ENCODE measurements at regions not wholly inside any gene's neighbourhood (a gene's known extent, or its start where the extent isn't known, plus 50 kb on each side); places are given as distances from the start of the nearest gene placed in this dataset.
"Not testable (repeated sequence)": the region's sequence is repeated elsewhere in the genome, so short reads cannot be mapped to it uniquely, and the experiment has no call there.

- TF ChIP-seq TAF1 (IDR thresholded peaks at IDR 0.05; ENCODE audit: borderline replicate concordance, low read depth, low read length) (no peak), POLR2A (IDR thresholded peaks at IDR 0.05; ENCODE audit: low read depth, low read length) (no peak), POLR2AphosphoS5 (IDR thresholded peaks at IDR 0.05; ENCODE audit: low read depth, low read length) (no peak)
- FAIRE-seq (no peak), DNase-seq (ENCODE audit: insufficient read length) (no peak)
These were observed 786.3 kb downstream of the SORCS1 start for GRCh38 chr10:106378251-106378650.

DNA sequence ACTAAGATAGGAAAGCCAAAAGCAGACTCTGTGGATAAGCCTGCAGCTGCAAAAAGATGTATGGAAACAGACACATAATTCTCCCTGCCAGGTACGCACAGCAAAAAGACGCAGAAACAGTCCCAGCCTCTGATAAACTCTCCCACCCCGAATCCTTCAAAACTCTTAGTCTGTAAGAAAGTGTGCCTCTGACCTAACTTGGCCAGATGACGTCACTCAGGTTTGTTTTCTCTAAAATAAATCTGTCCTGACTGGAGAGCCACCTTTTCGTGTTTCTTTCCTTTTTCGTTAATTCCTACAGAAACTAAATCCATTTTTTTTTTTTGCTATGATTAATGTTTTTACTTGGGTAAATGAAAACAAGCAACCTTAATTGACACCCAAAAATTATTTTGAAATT, 793.8 kb downstream of the SORCS1 start:
- FAIRE-seq, result no peak
- TF ChIP-seq POLR2AphosphoS5 (IDR thresholded peaks at IDR 0.05; ENCODE audit: low read depth, low read length) (no peak), TAF1 (IDR thresholded peaks at IDR 0.05; ENCODE audit: borderline replicate concordance, low read depth, low read length) (no peak), POLR2A (IDR thresholded peaks at IDR 0.05; ENCODE audit: low read depth, low read length) (no peak)
- DNase-seq (ENCODE audit: insufficient read length), result no peak

GRCh38 chr10:106360870-106361269, 803.6 kb downstream of the SORCS1 start:
- DNase-seq (ENCODE audit: insufficient read length), result no peak
- TF ChIP-seq POLR2AphosphoS5 (IDR thresholded peaks at IDR 0.05; ENCODE audit: low read depth, low read length), result no peak
- TF ChIP-seq TAF1 (IDR thresholded peaks at IDR 0.05; ENCODE audit: borderline replicate concordance, low read depth, low read length), result no peak
- no peak for TF ChIP-seq POLR2A (IDR thresholded peaks at IDR 0.05; ENCODE audit: low read depth, low read length)

DNA sequence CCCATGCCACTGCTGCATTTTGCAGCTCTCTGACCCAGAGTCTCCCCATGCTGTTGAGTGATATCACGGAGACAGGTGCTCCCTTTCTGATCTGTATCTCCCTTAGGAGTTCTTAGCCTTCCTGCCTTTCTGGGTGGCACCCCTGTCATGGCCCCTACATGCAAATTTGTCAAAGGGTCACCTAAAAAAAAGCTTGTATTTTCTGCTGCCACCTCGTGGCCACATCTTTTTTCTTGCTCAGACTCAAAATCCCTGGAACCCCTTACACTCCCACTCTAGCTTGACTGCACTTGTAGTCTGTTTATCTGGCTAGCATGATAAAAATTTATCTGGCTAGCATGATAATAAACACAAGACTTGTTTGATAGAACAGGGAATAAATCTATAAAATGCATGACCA, 809.1 kb downstream of the SORCS1 start:
- no peak for FAIRE-seq
- DNase-seq (ENCODE audit: insufficient read length), result no peak
- TF ChIP-seq TAF1 (IDR thresholded peaks at IDR 0.05; ENCODE audit: borderline replicate concordance, low read depth, low read length) (no peak), POLR2AphosphoS5 (IDR thresholded peaks at IDR 0.05; ENCODE audit: low read depth, low read length) (no peak), POLR2A (IDR thresholded peaks at IDR 0.05; ENCODE audit: low read depth, low read length) (no peak)

More at GRCh38 chr10:106360870-106361269, 803.6 kb downstream of the SORCS1 start:
- no peak for FAIRE-seq

- no peak for FAIRE-seq
- TF ChIP-seq POLR2A (IDR thresholded peaks at IDR 0.05; ENCODE audit: low read depth, low read length) (no peak), POLR2AphosphoS5 (IDR thresholded peaks at IDR 0.05; ENCODE audit: low read depth, low read length) (no peak), TAF1 (IDR thresholded peaks at IDR 0.05; ENCODE audit: borderline replicate concordance, low read depth, low read length) (no peak)
- DNase-seq (ENCODE audit: insufficient read length), result no peak
These were observed 815.6 kb downstream of the SORCS1 start for GRCh38 chr10:106348933-106349332.

DNA sequence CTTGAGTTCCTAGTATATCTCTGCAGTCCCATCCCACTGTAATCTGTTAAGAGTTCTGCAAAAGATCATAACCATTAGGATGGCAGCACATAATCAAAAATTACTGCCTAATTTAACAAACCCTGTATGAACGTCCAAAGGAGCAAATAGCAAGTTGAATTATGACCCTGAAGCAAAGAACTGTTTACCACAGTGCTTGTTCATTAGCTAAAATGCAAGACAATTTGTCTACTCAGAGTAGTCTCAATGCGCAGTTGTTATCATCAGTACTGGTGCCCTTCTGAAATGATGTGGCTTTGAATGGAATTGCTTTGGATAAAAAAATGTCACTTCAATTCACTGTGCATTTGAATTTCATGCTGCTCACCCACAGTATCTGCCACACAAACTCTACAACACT, 817.0 kb downstream of the SORCS1 start:
- DNase-seq (ENCODE audit: insufficient read length) (no peak), FAIRE-seq (no peak)
- TF ChIP-seq TAF1 (IDR thresholded peaks at IDR 0.05; ENCODE audit: borderline replicate concordance, low read depth, low read length) (no peak), POLR2AphosphoS5 (IDR thresholded peaks at IDR 0.05; ENCODE audit: low read depth, low read length) (no peak), POLR2A (IDR thresholded peaks at IDR 0.05; ENCODE audit: low read depth, low read length) (no peak)

DNA sequence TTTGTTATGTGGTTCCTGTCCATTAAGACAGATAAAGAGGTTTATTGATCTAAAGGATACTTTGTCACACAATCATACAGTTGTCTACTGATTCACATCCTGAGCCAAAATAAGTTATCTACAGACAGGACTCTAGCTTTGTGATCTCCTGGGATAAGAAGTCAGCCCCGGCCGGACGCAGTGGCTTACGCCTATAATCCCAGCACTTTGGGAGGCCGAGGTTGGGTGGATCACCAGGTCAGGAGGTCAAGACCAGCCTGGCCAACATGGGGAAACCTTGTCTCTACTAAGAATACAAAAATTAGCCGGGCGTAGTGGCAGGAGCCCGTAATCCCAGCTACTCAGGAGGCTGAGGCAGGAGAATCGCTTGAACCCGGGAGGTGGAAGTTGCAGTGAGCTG, 821.0 kb downstream of the SORCS1 start:
- not testable (repeated sequence) for DNase-seq (ENCODE audit: insufficient read length); FAIRE-seq

DNA sequence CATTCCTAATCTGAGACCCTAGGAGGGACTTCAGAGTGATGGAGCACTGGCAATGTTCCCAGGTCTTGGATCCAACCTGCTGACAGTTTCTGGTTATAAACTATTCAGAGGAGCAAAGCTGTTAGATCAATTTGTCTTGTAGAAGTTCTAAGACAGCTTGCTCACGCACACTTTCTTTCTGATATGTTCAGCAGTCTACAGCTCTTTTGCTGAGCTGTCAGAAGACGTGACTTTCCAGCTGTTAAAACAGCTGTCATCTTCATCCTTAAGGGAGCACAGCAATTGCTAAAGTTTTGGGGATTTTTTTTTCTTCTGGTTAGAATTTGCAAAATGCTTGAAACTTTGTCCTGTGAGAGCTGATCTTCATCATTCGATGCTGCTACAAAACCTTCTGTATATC, 823.1 kb downstream of the SORCS1 start:
- DNase-seq (ENCODE audit: insufficient read length) (no peak), FAIRE-seq (no peak)
- no peak for TF ChIP-seq POLR2A (IDR thresholded peaks at IDR 0.05; ENCODE audit: low read depth, low read length)
- no peak for TF ChIP-seq POLR2AphosphoS5 (IDR thresholded peaks at IDR 0.05; ENCODE audit: low read depth, low read length)
- no peak for TF ChIP-seq TAF1 (IDR thresholded peaks at IDR 0.05; ENCODE audit: borderline replicate concordance, low read depth, low read length)

DNA sequence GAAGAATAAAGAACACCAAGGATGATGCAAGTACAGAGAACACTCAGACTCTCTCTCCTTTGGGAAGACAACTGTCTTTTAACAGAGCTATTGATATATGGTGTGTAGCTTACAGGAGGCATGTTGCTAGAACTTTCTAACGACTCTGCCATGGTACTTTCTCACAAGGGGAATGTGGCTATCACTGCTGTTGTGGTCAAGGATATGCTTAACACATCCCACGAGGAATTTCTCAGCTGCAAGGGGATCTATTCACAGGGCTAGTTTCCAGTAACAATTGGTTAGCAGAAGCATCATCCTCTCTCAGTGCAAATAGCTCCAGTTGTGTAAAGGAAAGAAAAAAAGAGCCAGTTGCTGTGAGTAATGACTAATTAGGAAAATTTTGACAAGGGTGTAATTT, 826.0 kb downstream of the SORCS1 start:
- DNase-seq (ENCODE audit: insufficient read length) (no peak), FAIRE-seq (no peak)
- no peak for TF ChIP-seq POLR2AphosphoS5 (IDR thresholded peaks at IDR 0.05; ENCODE audit: low read depth, low read length)
- TF ChIP-seq TAF1 (IDR thresholded peaks at IDR 0.05; ENCODE audit: borderline replicate concordance, low read depth, low read length), result no peak
- no peak for TF ChIP-seq POLR2A (IDR thresholded peaks at IDR 0.05; ENCODE audit: low read depth, low read length)

GRCh38 chr10:106336874-106337273, 827.6 kb downstream of the SORCS1 start:
- FAIRE-seq, result no peak
- TF ChIP-seq POLR2A (IDR thresholded peaks at IDR 0.05; ENCODE audit: low read depth, low read length) (no peak), POLR2AphosphoS5 (IDR thresholded peaks at IDR 0.05; ENCODE audit: low read depth, low read length) (no peak), TAF1 (IDR thresholded peaks at IDR 0.05; ENCODE audit: borderline replicate concordance, low read depth, low read length) (no peak)
- no peak for DNase-seq (ENCODE audit: insufficient read length)

GRCh38 chr10:106327747-106328146, 836.8 kb downstream of the SORCS1 start:
- no peak for FAIRE-seq
- no peak for DNase-seq (ENCODE audit: insufficient read length)
- TF ChIP-seq POLR2A (IDR thresholded peaks at IDR 0.05; ENCODE audit: low read depth, low read length), result no peak
- TF ChIP-seq POLR2AphosphoS5 (IDR thresholded peaks at IDR 0.05; ENCODE audit: low read depth, low read length), result no peak
- TF ChIP-seq TAF1 (IDR thresholded peaks at IDR 0.05; ENCODE audit: borderline replicate concordance, low read depth, low read length), result no peak

DNA sequence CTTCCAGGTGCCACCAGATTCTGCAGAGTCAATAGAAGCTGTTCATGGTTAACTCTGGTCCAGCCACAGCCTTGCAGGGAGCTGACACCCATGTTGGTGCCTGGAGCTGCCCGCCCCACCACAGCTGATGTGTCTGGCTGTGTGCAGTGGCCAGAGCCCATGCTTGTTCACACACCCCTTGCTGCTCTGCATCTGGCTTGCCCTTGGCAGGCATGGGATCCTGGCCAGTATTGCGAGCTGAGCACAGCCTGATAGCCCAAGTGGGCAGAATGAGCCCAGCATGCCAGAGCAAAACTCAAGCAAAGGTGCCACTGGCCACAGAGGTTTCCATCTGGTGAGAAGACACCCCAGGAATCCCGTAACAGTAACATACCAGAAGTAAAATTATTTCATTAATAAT, 843.6 kb downstream of the SORCS1 start:
- no peak for FAIRE-seq
- no peak for TF ChIP-seq TAF1 (IDR thresholded peaks at IDR 0.05; ENCODE audit: borderline replicate concordance, low read depth, low read length)
- TF ChIP-seq POLR2A (IDR thresholded peaks at IDR 0.05; ENCODE audit: low read depth, low read length), result no peak
- TF ChIP-seq POLR2AphosphoS5 (IDR thresholded peaks at IDR 0.05; ENCODE audit: low read depth, low read length), result no peak
- DNase-seq (ENCODE audit: insufficient read length), result no peak

DNA sequence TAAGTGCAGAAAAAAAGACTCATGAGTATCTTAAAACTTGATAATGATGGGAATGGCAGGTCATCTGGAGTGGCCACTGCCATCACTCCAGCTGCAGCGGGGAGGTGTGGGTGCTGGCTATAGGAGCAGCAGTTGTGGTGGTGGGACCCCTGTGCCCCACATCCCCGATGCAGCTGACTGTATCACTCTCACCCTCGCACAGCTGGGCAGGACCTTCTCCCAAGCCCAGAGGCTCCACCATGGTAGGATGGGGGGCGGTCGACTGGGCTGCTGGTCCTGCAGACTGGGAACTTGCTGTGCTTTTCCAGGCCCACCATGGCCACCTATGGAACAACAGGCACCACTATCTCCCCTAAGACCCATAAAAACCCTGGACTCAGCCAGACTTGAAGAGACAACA, 844.4 kb downstream of the SORCS1 start:
- FAIRE-seq (no peak), DNase-seq (ENCODE audit: insufficient read length) (no peak)
- TF ChIP-seq TAF1 (IDR thresholded peaks at IDR 0.05; ENCODE audit: borderline replicate concordance, low read depth, low read length), result no peak
- no peak for TF ChIP-seq POLR2A (IDR thresholded peaks at IDR 0.05; ENCODE audit: low read depth, low read length)
- TF ChIP-seq POLR2AphosphoS5 (IDR thresholded peaks at IDR 0.05; ENCODE audit: low read depth, low read length), result no peak

Data from GM12892 (cell line).